ENCODE measurements at regions not wholly inside any gene's neighbourhood (a gene's known extent, or its start where the extent isn't known, plus 50 kb on each side); places are given as distances from the start of the nearest gene placed in this dataset.
A peak's percentile ranks its signal among the peaks of the same experiment; 100 is the strongest.

- no peak for TF ChIP-seq POLR2A (IDR thresholded peaks at IDR 0.05)
- no peak for TF ChIP-seq CTCF (IDR thresholded peaks at IDR 0.05)
- no peaks in the 10 kb centered on the region for H3K36me3 ChIP-seq
- WGBS, 2 donors, result 56 to 69% methylated on average over 2 of the region's 2 CpGs
- no peak for DNase-seq
- H3K9me3 ChIP-seq, result no peaks in the 10 kb centered on the region
- intact Hi-C loops (cut with DNase I), result no loop called here
- H3K27me3 ChIP-seq, result no peaks in the 10 kb centered on the region
- no peak overlapping the region for H3K4me3 ChIP-seq
- no peaks in the 10 kb centered on the region for H3K4me1 ChIP-seq
- H3K27ac ChIP-seq, result no peak overlapping the region
These were observed 367.6 kb upstream of the LCORL start for GRCh38 chr4:18389115-18389514.

GRCh38 chr4:18388039-18388438, 366.5 kb upstream of the LCORL start:
- intact Hi-C loops (cut with DNase I), result no loop called here
- H3K9me3 ChIP-seq, result no peaks in the 10 kb centered on the region
- H3K36me3 ChIP-seq, result no peaks in the 10 kb centered on the region
- no peak overlapping the region for H3K4me3 ChIP-seq
- H3K27ac ChIP-seq, result no peak overlapping the region
- no peaks in the 10 kb centered on the region for H3K4me1 ChIP-seq
- H3K27me3 ChIP-seq, result no peaks in the 10 kb centered on the region
- 22 to 31% methylated on average over 3 of the region's 3 CpGs for WGBS, 2 donors
- TF ChIP-seq POLR2A (IDR thresholded peaks at IDR 0.05), result no peak
- no peak for TF ChIP-seq CTCF (IDR thresholded peaks at IDR 0.05)
- no peak for DNase-seq

GRCh38 chr4:18381186-18381585, 359.6 kb upstream of the LCORL start:
- H3K9me3 ChIP-seq, result no peaks in the 10 kb centered on the region
- no peak overlapping the region for H3K4me3 ChIP-seq
- DNase-seq, result no peak
- H3K27me3 ChIP-seq, result no peaks in the 10 kb centered on the region
- H3K36me3 ChIP-seq, result no peaks in the 10 kb centered on the region
- WGBS, 2 donors, result 50 to 57% methylated on average over 1 of the region's 1 CpG
- intact Hi-C loops (cut with DNase I), result no loop called here
- H3K4me1 ChIP-seq, result no peaks in the 10 kb centered on the region
- TF ChIP-seq POLR2A (IDR thresholded peaks at IDR 0.05) (no peak), CTCF (IDR thresholded peaks at IDR 0.05) (no peak)
- H3K27ac ChIP-seq, result no peak overlapping the region

GRCh38 chr4:18369561-18369960, 348.0 kb upstream of the LCORL start:
- intact Hi-C loops (cut with DNase I), result no loop called here
- Histone ChIP-seq H3K36me3 (no peaks in the 10 kb centered on the region), H3K4me3 (no peak overlapping the region), H3K9me3 (no peaks in the 10 kb centered on the region), H3K27ac (no peak overlapping the region), H3K4me1 (no peaks in the 10 kb centered on the region), H3K27me3 (no peaks in the 10 kb centered on the region)
- no peak for DNase-seq
- WGBS, 2 donors, result 88 to 89% methylated on average over 15 of the region's 15 CpGs
- TF ChIP-seq POLR2A (IDR thresholded peaks at IDR 0.05), result no peak
- no peak for TF ChIP-seq CTCF (IDR thresholded peaks at IDR 0.05)

GRCh38 chr4:18366892-18367291, 345.3 kb upstream of the LCORL start:
- TF ChIP-seq POLR2A (IDR thresholded peaks at IDR 0.05), result no peak
- peak in 5 of 6 experiments; percentile 38 to 84 (median 52) for TF ChIP-seq CTCF (IDR thresholded peaks at IDR 0.05)
- no peaks in the 10 kb centered on the region for H3K4me1 ChIP-seq
- WGBS, 2 donors, result 44 to 48% methylated on average over 2 of the region's 2 CpGs
- H3K27me3 ChIP-seq, result no peaks in the 10 kb centered on the region
- intact Hi-C loops (cut with DNase I), result no loop called here
- no peak overlapping the region for H3K27ac ChIP-seq
- H3K36me3 ChIP-seq, result no peaks in the 10 kb centered on the region
- H3K9me3 ChIP-seq, result no peaks in the 10 kb centered on the region
- no peak overlapping the region for H3K4me3 ChIP-seq
- no peak for DNase-seq

All from esophagus squamous epithelium (tissue), 5 donors.